Osteoblast (primary cell): ENCODE measurements at regions not wholly inside any gene's neighbourhood (a gene's known extent, or its start where the extent isn't known, plus 50 kb on each side); places are given as distances from the start of the nearest gene placed in this dataset.
"Not testable (repeated sequence)": the region's sequence is repeated elsewhere in the genome, so short reads cannot be mapped to it uniquely, and the experiment has no call there.

Source experiments
- DNase-seq: peaks from one replicate; pipeline ENCODE4 v3.0.0; 2011; ENCODE audit warnings: low spot score, mixed read lengths; ENCODE audit not compliant: insufficient read length; ENCODE audit errors: missing footprints
- H2AFZ ChIP-seq: 2 replicates; pipeline ENCODE4 v1.6.0; 2011; ENCODE audit warnings: mild to moderate bottlenecking, low read length
- H3K27ac ChIP-seq: 2 replicates; pipeline ENCODE4 v1.5.1; 2011; ENCODE audit warnings: mild to moderate bottlenecking, low read depth, low read length, moderate library complexity
- H3K27me3 ChIP-seq: 2 replicates; pipeline ENCODE4 v1.6.0; 2012; ENCODE audit warnings: mild to moderate bottlenecking, control low read depth, inconsistent platforms, low read length, moderate library complexity; ENCODE audit not compliant: insufficient read depth
- H3K36me3 ChIP-seq: 2 replicates; pipeline ENCODE4 v1.5.1; 2011; ENCODE audit warnings: mild to moderate bottlenecking, low read length, control low read depth, moderate library complexity; ENCODE audit not compliant: insufficient read depth
- H3K4me1 ChIP-seq: 2 replicates; pipeline ENCODE4 v1.5.1; 2011; ENCODE audit warnings: mild to moderate bottlenecking, low read length, control low read depth, moderate library complexity; ENCODE audit not compliant: insufficient read depth
- H3K4me2 ChIP-seq: 2 replicates; pipeline ENCODE4 v1.6.0; 2011; ENCODE audit warnings: mild to moderate bottlenecking, low read length; ENCODE audit not compliant: insufficient read depth
- H3K4me3 ChIP-seq: fragments of 200-600 bp; sonication (generic); 3 replicates; pipeline ENCODE4 v1.5.1; 2012; ENCODE audit warnings: mild to moderate bottlenecking, low read length, inconsistent platforms; ENCODE audit not compliant: insufficient read depth
- H3K79me2 ChIP-seq: 2 replicates; pipeline ENCODE4 v1.6.0; 2012; ENCODE audit warnings: mild to moderate bottlenecking, low read length, control low read depth, inconsistent platforms; ENCODE audit not compliant: insufficient read depth
- H3K9me3 ChIP-seq: 2 replicates; pipeline ENCODE4 v1.5.1; 2011; ENCODE audit warnings: low read depth, low read length, control low read depth
- H4K20me1 ChIP-seq: 2 replicates; pipeline ENCODE4 v1.6.0; 2012; ENCODE audit warnings: mild to moderate bottlenecking, low read length, control low read depth; ENCODE audit not compliant: insufficient read depth
- TF ChIP-seq, protein P1 (sequence below): IDR thresholded peaks from 2 replicates; pipeline ENCODE4 v1.5.1; 2011; ENCODE audit warnings: mild to moderate bottlenecking, low read depth, low read length, moderate library complexity; ENCODE audit errors: extremely low read depth

DNA sequence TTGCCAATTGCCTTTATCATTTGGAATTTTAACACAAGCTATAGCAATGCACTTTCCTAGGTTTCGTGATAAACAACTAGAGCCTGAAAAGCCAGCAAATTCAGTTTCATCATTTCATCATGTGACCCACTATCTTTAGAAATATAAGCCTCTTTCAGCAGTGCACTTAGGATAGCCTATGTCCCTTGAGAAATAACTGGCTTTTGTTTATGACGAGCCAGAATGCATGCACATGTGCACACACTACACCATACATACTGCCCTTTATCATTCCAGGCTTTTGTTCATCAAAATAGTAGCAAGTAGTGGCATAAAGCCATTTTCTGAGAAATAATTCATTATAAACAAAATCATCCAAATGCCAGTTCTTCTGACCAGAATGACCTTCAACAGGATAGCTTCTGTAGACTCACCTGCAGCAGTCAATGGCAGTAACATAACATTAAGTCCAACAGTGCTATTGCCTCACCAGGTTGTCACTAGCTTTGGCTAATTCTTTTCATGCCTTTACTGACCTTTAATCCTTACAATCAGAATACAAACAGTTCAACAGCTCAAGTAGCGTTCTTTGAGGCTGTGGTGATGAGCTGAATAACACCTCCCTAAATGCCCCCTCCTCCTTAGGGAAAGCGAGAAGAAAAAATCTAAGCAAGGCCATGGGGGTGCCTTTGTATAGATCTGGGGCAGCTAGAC, 132.3 kb upstream of the SMARCA2 start:
- H2AFZ ChIP-seq: no peak overlapping the region
- H3K4me3 ChIP-seq: no peak overlapping the region
- H4K20me1 ChIP-seq: no peaks in the 10 kb centered on the region
- no peaks in the 10 kb centered on the region for H3K27me3 ChIP-seq
- H3K4me2 ChIP-seq: no peak overlapping the region
- no peaks in the 10 kb centered on the region for H3K4me1 ChIP-seq
- no peaks in the 10 kb centered on the region for H3K79me2 ChIP-seq
- H3K27ac ChIP-seq: no peak overlapping the region
- DNase-seq: no peak
- no peaks in the 10 kb centered on the region for H3K9me3 ChIP-seq
- no peaks in the 10 kb centered on the region for H3K36me3 ChIP-seq
- TF ChIP-seq, protein P1, sequence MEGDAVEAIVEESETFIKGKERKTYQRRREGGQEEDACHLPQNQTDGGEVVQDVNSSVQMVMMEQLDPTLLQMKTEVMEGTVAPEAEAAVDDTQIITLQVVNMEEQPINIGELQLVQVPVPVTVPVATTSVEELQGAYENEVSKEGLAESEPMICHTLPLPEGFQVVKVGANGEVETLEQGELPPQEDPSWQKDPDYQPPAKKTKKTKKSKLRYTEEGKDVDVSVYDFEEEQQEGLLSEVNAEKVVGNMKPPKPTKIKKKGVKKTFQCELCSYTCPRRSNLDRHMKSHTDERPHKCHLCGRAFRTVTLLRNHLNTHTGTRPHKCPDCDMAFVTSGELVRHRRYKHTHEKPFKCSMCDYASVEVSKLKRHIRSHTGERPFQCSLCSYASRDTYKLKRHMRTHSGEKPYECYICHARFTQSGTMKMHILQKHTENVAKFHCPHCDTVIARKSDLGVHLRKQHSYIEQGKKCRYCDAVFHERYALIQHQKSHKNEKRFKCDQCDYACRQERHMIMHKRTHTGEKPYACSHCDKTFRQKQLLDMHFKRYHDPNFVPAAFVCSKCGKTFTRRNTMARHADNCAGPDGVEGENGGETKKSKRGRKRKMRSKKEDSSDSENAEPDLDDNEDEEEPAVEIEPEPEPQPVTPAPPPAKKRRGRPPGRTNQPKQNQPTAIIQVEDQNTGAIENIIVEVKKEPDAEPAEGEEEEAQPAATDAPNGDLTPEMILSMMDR: no peak

DNA sequence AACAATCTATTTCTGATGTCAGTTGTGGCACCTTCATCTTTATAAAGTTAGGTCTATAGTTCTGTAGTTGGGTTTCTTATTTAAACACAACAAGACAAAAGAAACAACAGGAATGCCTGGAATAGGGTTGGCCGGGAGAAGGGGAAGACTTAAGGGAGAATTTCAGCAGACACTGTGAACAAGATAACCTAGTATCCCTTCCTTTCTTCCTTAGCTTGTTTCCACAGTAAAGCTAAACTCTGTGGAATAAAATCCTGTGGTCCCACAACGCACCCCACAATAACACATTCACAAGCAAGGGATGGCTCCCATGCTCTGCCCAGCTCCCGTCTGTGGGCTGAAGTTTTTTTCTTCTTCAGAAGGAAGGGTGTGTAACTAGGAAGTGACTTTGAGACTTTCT, 124.9 kb upstream of the SMARCA2 start:
- no peak overlapping the region for H3K4me2 ChIP-seq
- H3K36me3 ChIP-seq: no peaks in the 10 kb centered on the region
- no peaks in the 10 kb centered on the region for H3K79me2 ChIP-seq
- no peak overlapping the region for H3K27ac ChIP-seq
- no peak overlapping the region for H3K4me3 ChIP-seq
- TF ChIP-seq, protein P1: no peak
- DNase-seq: no peak
- no peaks in the 10 kb centered on the region for H3K9me3 ChIP-seq
- H3K4me1 ChIP-seq: no peaks in the 10 kb centered on the region
- H3K27me3 ChIP-seq: no peaks in the 10 kb centered on the region
- no peak overlapping the region for H2AFZ ChIP-seq
- H4K20me1 ChIP-seq: no peaks in the 10 kb centered on the region

DNA sequence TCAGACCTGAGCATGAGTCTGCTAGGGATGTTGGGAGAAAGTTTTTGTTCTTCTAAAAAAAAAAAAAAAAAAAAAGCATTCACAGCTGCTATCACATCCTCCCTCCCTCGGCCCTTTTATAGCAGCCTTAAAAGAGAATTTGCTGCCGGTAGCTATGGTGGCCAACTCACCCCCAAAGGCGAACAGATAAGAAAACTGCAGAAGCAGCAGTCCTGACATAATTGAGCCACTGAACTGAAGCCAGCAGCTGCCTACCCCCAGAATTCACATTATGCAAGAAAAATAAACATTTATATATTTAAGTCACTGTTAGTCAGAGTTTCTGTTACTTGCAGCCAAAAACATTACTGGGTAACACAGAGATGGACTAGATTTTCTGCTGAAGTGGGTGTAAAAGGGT, 124.3 kb upstream of the SMARCA2 start:
- no peaks in the 10 kb centered on the region for H3K27me3 ChIP-seq
- H3K4me3 ChIP-seq: no peak overlapping the region
- H3K4me2 ChIP-seq: no peak overlapping the region
- DNase-seq: no peak
- no peak overlapping the region for H2AFZ ChIP-seq
- no peaks in the 10 kb centered on the region for H4K20me1 ChIP-seq
- H3K79me2 ChIP-seq: no peaks in the 10 kb centered on the region
- TF ChIP-seq, protein P1: no peak
- no peak overlapping the region for H3K27ac ChIP-seq
- no peaks in the 10 kb centered on the region for H3K36me3 ChIP-seq
- no peaks in the 10 kb centered on the region for H3K4me1 ChIP-seq
- H3K9me3 ChIP-seq: no peaks in the 10 kb centered on the region

DNA sequence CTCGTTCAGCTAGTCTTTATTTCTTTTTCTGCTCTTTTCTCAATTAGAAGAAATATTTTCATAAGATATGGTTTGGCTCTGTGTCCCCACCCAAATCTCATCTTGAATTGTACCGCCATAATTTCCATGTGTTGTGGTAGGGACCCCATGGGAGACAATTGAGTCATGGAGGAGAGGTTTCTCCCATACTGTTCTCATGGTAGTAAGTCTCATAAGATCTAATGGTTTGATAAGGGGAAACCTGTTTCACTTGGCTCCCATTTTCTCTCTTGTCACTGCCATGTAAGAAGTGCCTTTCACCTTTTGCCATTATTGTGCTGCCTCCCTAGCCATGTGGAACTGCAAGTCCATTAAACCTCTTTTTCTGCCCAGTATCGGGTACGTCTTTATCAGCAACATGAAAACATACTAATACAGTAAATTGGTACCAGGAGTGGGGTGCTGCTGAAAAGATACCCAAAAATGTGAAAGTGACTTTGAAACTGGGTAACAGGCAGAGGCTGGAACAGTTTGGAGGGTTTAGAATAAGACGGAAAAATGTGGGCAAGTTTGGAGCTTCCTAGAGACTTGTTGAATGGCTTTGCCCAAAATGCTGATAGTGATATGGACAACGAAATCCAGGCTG, 112.0 kb upstream of the SMARCA2 start:
- DNase-seq, H3K27ac ChIP-seq, H2AFZ ChIP-seq, H3K9me3 ChIP-seq, H3K36me3 ChIP-seq, H3K27me3 ChIP-seq, H3K79me2 ChIP-seq, H3K4me1 ChIP-seq, H4K20me1 ChIP-seq, H3K4me3 ChIP-seq, H3K4me2 ChIP-seq: not testable (repeated sequence)
